ENCODE measurements at regions not wholly inside any gene's neighbourhood (a gene's known extent, or its start where the extent isn't known, plus 50 kb on each side); places are given as distances from the start of the nearest gene placed in this dataset.
"Not testable (repeated sequence)": the region's sequence is repeated elsewhere in the genome, so short reads cannot be mapped to it uniquely, and the experiment has no call there.

- no peak overlapping the region for H3K4me3 ChIP-seq (ENCODE audit: low read depth, low read length)
- no peak for DNase-seq (ENCODE audit: low read depth)
- no peak for TF ChIP-seq CTCF (IDR thresholded peaks at IDR 0.05; ENCODE audit: insufficient read depth, low read depth, low read length)
Observed at GRCh38 chr1:22333516-22334121, 118.0 kb upstream of the ZBTB40 start.

GRCh38 chr1:22334860-22335550 is 116.6 kb upstream of the ZBTB40 start:
- TF ChIP-seq CTCF (IDR thresholded peaks at IDR 0.05; ENCODE audit: insufficient read depth, low read depth, low read length) = no peak
- no peak overlapping the region for H3K4me3 ChIP-seq (ENCODE audit: low read depth, low read length)
- DNase-seq (ENCODE audit: low read depth) = no peak

GRCh38 chr1:22336274-22336673 is 115.4 kb upstream of the ZBTB40 start:
- not testable (repeated sequence) for H3K4me3 ChIP-seq (ENCODE audit: low read depth, low read length)

GRCh38 chr1:22336696-22337545 is 114.7 kb upstream of the ZBTB40 start:
- not testable (repeated sequence) for DNase-seq (ENCODE audit: low read depth); H3K4me3 ChIP-seq (ENCODE audit: low read depth, low read length)

More at GRCh38 chr1:22336274-22336673, 115.4 kb upstream of the ZBTB40 start:
- DNase-seq (ENCODE audit: low read depth) = not testable (repeated sequence)

- H3K4me3 ChIP-seq (ENCODE audit: low read depth, low read length) = no peak overlapping the region
- no peak for TF ChIP-seq CTCF (IDR thresholded peaks at IDR 0.05; ENCODE audit: insufficient read depth, low read depth, low read length)
- no peak for DNase-seq (ENCODE audit: low read depth)
Observed at GRCh38 chr1:22338071-22338765, 113.4 kb upstream of the ZBTB40 start.

GRCh38 chr1:22339237-22339636 is 112.4 kb upstream of the ZBTB40 start:
- H3K4me3 ChIP-seq (ENCODE audit: low read depth, low read length) = no peak overlapping the region

GRCh38 chr1:22340066-22340465 is 111.6 kb upstream of the ZBTB40 start:
- no peak overlapping the region for H3K4me3 ChIP-seq (ENCODE audit: low read depth, low read length)
- DNase-seq (ENCODE audit: low read depth) = no peak
- no peak for TF ChIP-seq CTCF (IDR thresholded peaks at IDR 0.05; ENCODE audit: insufficient read depth, low read depth, low read length)

More at GRCh38 chr1:22339237-22339636, 112.4 kb upstream of the ZBTB40 start:
- DNase-seq (ENCODE audit: low read depth) = no peak
- no peak for TF ChIP-seq CTCF (IDR thresholded peaks at IDR 0.05; ENCODE audit: insufficient read depth, low read depth, low read length)

Data from fibroblast of villous mesenchyme (primary cell).